Stimulated activated CD4-positive, alpha-beta T cell treated with anti-CD3 and anti-CD28 coated beads, Interleukin-2, amount 100 ng/mL, for 48 hours (primary cell): ENCODE measurements at regions not wholly inside any gene's neighbourhood (a gene's known extent, or its start where the extent isn't known, plus 50 kb on each side); places are given as distances from the start of the nearest gene placed in this dataset.
"Not testable (repeated sequence)": the region's sequence is repeated elsewhere in the genome, so short reads cannot be mapped to it uniquely, and the experiment has no call there.

ENCODE experiments used
- DNase-seq, 2 donors: peaks; one replicate each; pipeline ENCODE4 v3.0.0-alpha.2; 2020

GRCh38 chr2:71935262-71935848, 212.3 kb downstream of the CYP26B1 start:
- no peak for DNase-seq

GRCh38 chr2:71934595-71935261, 212.9 kb downstream of the CYP26B1 start:
- no peak for DNase-seq

GRCh38 chr2:71934320-71934593, 213.4 kb downstream of the CYP26B1 start:
- no peak for DNase-seq

GRCh38 chr2:71933467-71934319, 214.0 kb downstream of the CYP26B1 start:
- no peak for DNase-seq

- DNase-seq: no peak
Observed at GRCh38 chr2:71932780-71933466, 214.7 kb downstream of the CYP26B1 start.

GRCh38 chr2:71932037-71932779, 215.5 kb downstream of the CYP26B1 start:
- DNase-seq: no peak

- no peak for DNase-seq
Observed at GRCh38 chr2:71930049-71930681, 217.5 kb downstream of the CYP26B1 start.

GRCh38 chr2:71929482-71929772, 218.2 kb downstream of the CYP26B1 start:
- no peak for DNase-seq

- no peak for DNase-seq
Observed at GRCh38 chr2:71928734-71929481, 218.8 kb downstream of the CYP26B1 start.

GRCh38 chr2:71927757-71928715, 219.6 kb downstream of the CYP26B1 start:
- DNase-seq: no peak

GRCh38 chr2:71926876-71927756, 220.5 kb downstream of the CYP26B1 start:
- no peak for DNase-seq

- DNase-seq: no peak
Observed at GRCh38 chr2:71926089-71926447, 221.6 kb downstream of the CYP26B1 start.

- no peak for DNase-seq
Observed at GRCh38 chr2:71925268-71926088, 222.2 kb downstream of the CYP26B1 start.

- DNase-seq: peak; percentile 38 to 51
Observed at GRCh38 chr2:71923887-71924533, 223.7 kb downstream of the CYP26B1 start.

GRCh38 chr2:71923143-71923525, 224.5 kb downstream of the CYP26B1 start:
- no peak for DNase-seq

GRCh38 chr2:71922499-71923142, 225.0 kb downstream of the CYP26B1 start:
- DNase-seq: no peak

- DNase-seq: no peak
Observed at GRCh38 chr2:71922091-71922490, 225.6 kb downstream of the CYP26B1 start.

- DNase-seq: not testable (repeated sequence)
Observed at GRCh38 chr2:71920819-71921218, 226.8 kb downstream of the CYP26B1 start.
